CD14-positive monocyte (primary cell): ENCODE measurements at regions not wholly inside any gene's neighbourhood (a gene's known extent, or its start where the extent isn't known, plus 50 kb on each side); places are given as distances from the start of the nearest gene placed in this dataset.

ENCODE experiments used
- DNase-seq, 3 donors: peaks; one replicate each; pipeline ENCODE4 v3.0.0-alpha.2; 2011 to 2022
- H2AFZ ChIP-seq: 2 replicates; pipeline ENCODE4 v1.6.0; 2012; ENCODE audit warnings: mild to moderate bottlenecking, low read depth, low read length, inconsistent platforms; ENCODE audit not compliant: insufficient read depth, poor library complexity, severe bottlenecking
- H3K27ac ChIP-seq, 2 donors: 1 replicate in 1 of 2; 2 replicates in 1 of 2; pipeline ENCODE4 v1.5.1; 2012 to 2013; ENCODE audit warnings: low read length in 2 of 2, control low read depth in 1 of 2, inconsistent platforms in 1 of 2, low read depth in 1 of 2, mild to moderate bottlenecking in 1 of 2
- H3K27me3 ChIP-seq, 2 donors: one replicate each; pipeline versions ENCODE4 v1.6.0 to v1.6.1; 2011 to 2013; ENCODE audit warnings: low read length in 2 of 2; ENCODE audit not compliant: control insufficient read depth in 2 of 2, insufficient read depth in 2 of 2
- H3K36me3 ChIP-seq, 2 donors: replicated peaks in 1 of 2; 1 replicate in 1 of 2; 2 replicates in 1 of 2; pipeline versions ENCODE4 v1.5.1 to v1.6.1; 2012 to 2013; ENCODE audit warnings: low read length in 2 of 2, control low read depth in 1 of 2, inconsistent platforms in 1 of 2, mild to moderate bottlenecking in 1 of 2; ENCODE audit not compliant: insufficient read depth in 2 of 2, control insufficient read depth in 1 of 2
- H3K4me1 ChIP-seq, 2 donors: 1 replicate in 1 of 2; 2 replicates in 1 of 2; pipeline versions ENCODE4 v1.5.1 to v1.6.1; 2012 to 2013; ENCODE audit warnings: low read length in 2 of 2, control low read depth in 1 of 2, inconsistent platforms in 1 of 2, mild to moderate bottlenecking in 1 of 2, moderate library complexity in 1 of 2; ENCODE audit not compliant: insufficient read depth in 2 of 2, control insufficient read depth in 1 of 2
- H3K4me2 ChIP-seq: replicated peaks from 2 replicates; pipeline ENCODE3; 2012; ENCODE audit warnings: low read length, moderate library complexity, mild to moderate bottlenecking; ENCODE audit not compliant: poor library complexity, severe bottlenecking; ENCODE audit errors: extremely low read depth
- H3K4me3 ChIP-seq, 3 experiments: fragments of 200-600 bp in 1 of 3; sonication (generic) in 1 of 3; replicated peaks in 1 of 3; 1 replicate in 2 of 3; 2 replicates in 1 of 3; pipeline ENCODE4 v1.5.1; 2011 to 2013; ENCODE audit warnings: low read length in 3 of 3, mild to moderate bottlenecking in 3 of 3, control low read depth in 2 of 3, low read depth in 2 of 3, inconsistent platforms in 1 of 3, moderate library complexity in 1 of 3
- H3K79me2 ChIP-seq: 2 replicates; pipeline ENCODE4 v1.6.0; 2012; ENCODE audit warnings: mild to moderate bottlenecking, control low read depth, inconsistent platforms, low read length, moderate library complexity; ENCODE audit not compliant: insufficient read depth
- H3K9ac ChIP-seq: 2 replicates; pipeline ENCODE4 v1.6.0; 2017; ENCODE audit warnings: low read length, mild to moderate bottlenecking; ENCODE audit not compliant: insufficient read depth, poor library complexity, severe bottlenecking
- H3K9me3 ChIP-seq, 2 donors: replicated peaks in 1 of 2; 1 replicate in 1 of 2; 2 replicates in 1 of 2; pipeline versions ENCODE4 v1.5.1 to v1.6.1; 2012 to 2013; ENCODE audit warnings: low read length in 2 of 2, control low read depth in 1 of 2; ENCODE audit not compliant: control insufficient read depth in 1 of 2, insufficient read depth in 1 of 2
- H4K20me1 ChIP-seq: 2 replicates; pipeline ENCODE4 v1.6.0; 2012; ENCODE audit warnings: mild to moderate bottlenecking, low read length, control low read depth, moderate library complexity; ENCODE audit not compliant: insufficient read depth
- H3K27ac Mint-ChIP-seq, 7 donors: one replicate each; pipeline ENCODE4 v1.8.0; 2020; ENCODE audit warnings: mild to moderate bottlenecking in 7 of 7, mixed read lengths in 7 of 7, moderate library complexity in 6 of 7, inconsistent platforms in 2 of 7
- H3K27me3 Mint-ChIP-seq, 3 donors: one replicate each; pipeline ENCODE4 v1.8.0; 2021 to 2022; ENCODE audit warnings: low read depth in 3 of 3, mild to moderate bottlenecking in 3 of 3, mixed read lengths in 3 of 3, moderate library complexity in 3 of 3, inconsistent platforms in 1 of 3
- H3K36me3 Mint-ChIP-seq, 2 donors: one replicate each; pipeline ENCODE4 v1.8.0; 2020; ENCODE audit warnings: mixed read lengths in 2 of 2, inconsistent platforms in 1 of 2, mild to moderate bottlenecking in 1 of 2
- H3K4me1 Mint-ChIP-seq: one replicate; pipeline ENCODE4 v1.8.0; 2020; ENCODE audit warnings: mild to moderate bottlenecking, mixed read lengths
- H3K4me3 Mint-ChIP-seq, 2 donors: one replicate each; pipeline ENCODE4 v1.8.0; 2020; ENCODE audit warnings: mild to moderate bottlenecking in 2 of 2, mixed read lengths in 2 of 2, moderate library complexity in 1 of 2
- H3K9me3 Mint-ChIP-seq, 7 donors: one replicate each; pipeline ENCODE4 v1.8.0; 2020 to 2022; ENCODE audit warnings: mixed read lengths in 7 of 7, mild to moderate bottlenecking in 6 of 7, moderate library complexity in 6 of 7, inconsistent platforms in 2 of 7
- WGBS: methylation state at CpG from one replicate; pipeline ENCODE4 v1.1.5; 2013; ENCODE audit warnings: missing lambda C conversion rate; ENCODE audit not compliant: insufficient coverage; 5-methylcytosine and 5-hydroxymethylcytosine counted together
- intact Hi-C, 2 donors: fragments of 100-400 bp; cut with micrococcal nuclease; formaldehyde crosslinking; loops; one replicate each; pipeline versions ENCODE4 v1.15.0 to v1.15.1; 2023
- TF ChIP-seq, protein P1 (sequence below): fragments of 200-600 bp; IDR thresholded peaks from one replicate; pipeline ENCODE4 v1.8.0; 2022; ENCODE audit warnings: antibody characterized with exemption, mild to moderate bottlenecking

DNA sequence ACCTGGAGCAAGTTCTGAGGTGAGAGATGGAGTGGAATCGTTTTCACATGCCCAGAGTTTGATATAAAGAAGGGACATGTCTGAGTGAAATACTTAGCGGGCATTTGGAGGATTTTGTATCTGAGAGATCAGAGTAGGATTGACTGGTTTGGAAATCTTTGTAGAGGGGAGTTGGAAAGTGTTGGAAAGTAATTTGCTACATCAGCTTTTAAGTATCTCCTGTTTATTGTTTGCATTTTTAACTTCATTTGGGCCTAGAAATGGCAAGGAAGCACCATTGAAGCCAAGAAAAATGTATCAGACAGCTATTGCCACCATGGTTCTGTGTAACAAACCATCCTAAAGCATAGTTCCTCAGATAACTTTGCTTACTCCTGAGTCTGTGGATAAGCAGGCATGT lies 1015.1 kb upstream of the EEF2KMT start:
- Histone ChIP-seq H3K36me3 (no peaks in the 10 kb centered on the region), H3K27me3 (no peaks in the 10 kb centered on the region), H3K79me2 (no peaks in the 10 kb centered on the region), H3K9ac (no peak overlapping the region), H3K4me2 (no peak overlapping the region), H3K27ac (no peak overlapping the region), H3K4me1 (no peaks in the 10 kb centered on the region), H2AFZ (no peak overlapping the region), H3K9me3 (no peaks in the 10 kb centered on the region), H3K4me3 (no peak overlapping the region), H4K20me1 (no peaks in the 10 kb centered on the region)
- Mint-ChIP-seq H3K4me3 (no peak overlapping the region), H3K27me3 (no peaks in the 10 kb centered on the region), H3K4me1 (no peaks in the 10 kb centered on the region), H3K9me3 (peaks cover 0 to 2% (median 0%) of the 10 kb centered on the region in 7 donors), H3K27ac (no peak overlapping the region), H3K36me3 (no peaks in the 10 kb centered on the region)
- WGBS = 86% methylated on average over 2 of the region's 2 CpGs
- TF ChIP-seq, protein P1, sequence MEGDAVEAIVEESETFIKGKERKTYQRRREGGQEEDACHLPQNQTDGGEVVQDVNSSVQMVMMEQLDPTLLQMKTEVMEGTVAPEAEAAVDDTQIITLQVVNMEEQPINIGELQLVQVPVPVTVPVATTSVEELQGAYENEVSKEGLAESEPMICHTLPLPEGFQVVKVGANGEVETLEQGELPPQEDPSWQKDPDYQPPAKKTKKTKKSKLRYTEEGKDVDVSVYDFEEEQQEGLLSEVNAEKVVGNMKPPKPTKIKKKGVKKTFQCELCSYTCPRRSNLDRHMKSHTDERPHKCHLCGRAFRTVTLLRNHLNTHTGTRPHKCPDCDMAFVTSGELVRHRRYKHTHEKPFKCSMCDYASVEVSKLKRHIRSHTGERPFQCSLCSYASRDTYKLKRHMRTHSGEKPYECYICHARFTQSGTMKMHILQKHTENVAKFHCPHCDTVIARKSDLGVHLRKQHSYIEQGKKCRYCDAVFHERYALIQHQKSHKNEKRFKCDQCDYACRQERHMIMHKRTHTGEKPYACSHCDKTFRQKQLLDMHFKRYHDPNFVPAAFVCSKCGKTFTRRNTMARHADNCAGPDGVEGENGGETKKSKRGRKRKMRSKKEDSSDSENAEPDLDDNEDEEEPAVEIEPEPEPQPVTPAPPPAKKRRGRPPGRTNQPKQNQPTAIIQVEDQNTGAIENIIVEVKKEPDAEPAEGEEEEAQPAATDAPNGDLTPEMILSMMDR = no peak
- intact Hi-C loops = no loop called here
- no peak for DNase-seq

- H3K9me3 Mint-ChIP-seq = peaks cover 0 to 4% (median 1%) of the 10 kb centered on the region in 7 donors
- H3K9me3 ChIP-seq = no peaks in the 10 kb centered on the region
- no peaks in the 10 kb centered on the region for H3K36me3 ChIP-seq
- H3K4me3 ChIP-seq = no peak overlapping the region
- intact Hi-C loops = no loop called here
- no peak overlapping the region for H3K9ac ChIP-seq
- no peak overlapping the region for H3K4me3 Mint-ChIP-seq
- H2AFZ ChIP-seq = no peak overlapping the region
- TF ChIP-seq, protein P1 = no peak
- no peaks in the 10 kb centered on the region for H3K27me3 Mint-ChIP-seq
- no peaks in the 10 kb centered on the region for H3K36me3 Mint-ChIP-seq
- no peaks in the 10 kb centered on the region for H3K4me1 ChIP-seq
- no peaks in the 10 kb centered on the region for H4K20me1 ChIP-seq
- no peaks in the 10 kb centered on the region for H3K27me3 ChIP-seq
- 89% methylated on average over 1 of the region's 1 CpG for WGBS
- H3K27ac ChIP-seq = no peak overlapping the region
- no peaks in the 10 kb centered on the region for H3K79me2 ChIP-seq
- H3K27ac Mint-ChIP-seq = no peak overlapping the region
- no peak for DNase-seq
- no peaks in the 10 kb centered on the region for H3K4me1 Mint-ChIP-seq
- H3K4me2 ChIP-seq = no peak overlapping the region
Observed at GRCh38 chr16:6111390-6111789, 1013.8 kb upstream of the EEF2KMT start.
